B cell (primary cell): ENCODE measurements at regions not wholly inside any gene's neighbourhood (a gene's known extent, or its start where the extent isn't known, plus 50 kb on each side); places are given as distances from the start of the nearest gene placed in this dataset.

ENCODE experiments used
- ATAC-seq: fragments of 200-7000 bp; cut with Tn5 transposase; one replicate; pipeline ENCODE4 v1.10.0; 2021; ENCODE audit warnings: low read depth, mild to moderate bottlenecking, moderate number of reproducible peaks, moderate library complexity
- CTCF ChIA-PET: fragments of 350-600 bp; sonication (Branson Sonifier 250); formaldehyde crosslinking; loops from one replicate; lab custom pipeline; 2021; ENCODE audit warnings: antibody characterized with exemption, inconsistent platforms; lab: Charles Lee
- POLR2A ChIA-PET: fragments of 350-600 bp; sonication (Branson Sonifier 250); formaldehyde crosslinking; loops from one replicate; lab custom pipeline; 2021; ENCODE audit warnings: antibody characterized with exemption; lab: Charles Lee
- DNase-seq: peaks from one replicate; pipeline ENCODE4 v3.0.0; 2013
- H2AFZ ChIP-seq: 2 replicates; pipeline ENCODE4 v1.6.1; 2012; ENCODE audit warnings: mild to moderate bottlenecking, low read depth, low read length; ENCODE audit not compliant: insufficient read depth, poor library complexity, severe bottlenecking
- H3K27ac ChIP-seq, 2 donors: 1 replicate in 1 of 2; 2 replicates in 1 of 2; pipeline ENCODE4 v1.5.1; 2012 to 2013; ENCODE audit warnings: low read length in 2 of 2, mild to moderate bottlenecking in 2 of 2, moderate library complexity in 1 of 2
- H3K27me3 ChIP-seq, 4 experiments: fragments of 200-600 bp in 1 of 4; sonication (generic) in 1 of 4; replicated peaks in 1 of 4; 1 replicate in 2 of 4; 2 replicates in 2 of 4; pipeline versions ENCODE4 v1.6.1 to v1.7.0; 2013 to 2016; ENCODE audit warnings: low read length in 3 of 4, mild to moderate bottlenecking in 2 of 4, mixed read lengths in 1 of 4, moderate library complexity in 1 of 4; ENCODE audit not compliant: insufficient read depth in 4 of 4, control insufficient read depth in 3 of 4; ENCODE audit errors: control extremely low read depth in 1 of 4
- H3K36me3 ChIP-seq, 2 experiments: replicated peaks in 1 of 2; 1 replicate in 1 of 2; 2 replicates in 1 of 2; pipeline versions ENCODE4 v1.6.1 to v1.7.1; 2013; ENCODE audit warnings: low read length in 1 of 2; ENCODE audit not compliant: insufficient read depth in 2 of 2, control insufficient read depth in 1 of 2; ENCODE audit errors: control extremely low read depth in 1 of 2, extremely low read depth in 1 of 2
- H3K4me1 ChIP-seq, 2 donors: fragments of 200-600 bp in 1 of 2; sonication (generic) in 1 of 2; 1 replicate in 1 of 2; 2 replicates in 1 of 2; pipeline versions ENCODE4 v1.5.1 to v1.6.1; 2013 to 2017; ENCODE audit warnings: low read length in 2 of 2; ENCODE audit not compliant: control insufficient read depth in 2 of 2, insufficient read depth in 2 of 2
- H3K4me2 ChIP-seq: replicated peaks from 2 replicates; pipeline ENCODE3; 2012; ENCODE audit warnings: mild to moderate bottlenecking, low read depth, low read length; ENCODE audit not compliant: poor library complexity, severe bottlenecking
- H3K4me3 ChIP-seq, 5 experiments: fragments of 200-600 bp in 1 of 5; sonication (generic) in 1 of 5; 1 replicate in 3 of 5; 2 replicates in 2 of 5; pipeline versions ENCODE4 v1.5.1 to v1.7.0; 2011 to 2016; ENCODE audit warnings: low read length in 4 of 5, mild to moderate bottlenecking in 4 of 5, low read depth in 2 of 5, control low read depth in 1 of 5, moderate library complexity in 1 of 5; ENCODE audit not compliant: insufficient read depth in 1 of 5; ENCODE audit errors: control extremely low read depth in 1 of 5, extremely low read depth in 1 of 5
- H3K79me2 ChIP-seq: fragments of 200-600 bp; sonication (generic); one replicate; pipeline ENCODE4 v1.6.0; 2016; ENCODE audit warnings: low read length; ENCODE audit not compliant: control insufficient read depth, insufficient read depth
- H3K9ac ChIP-seq: fragments of 200-600 bp; sonication (generic); 2 replicates; pipeline ENCODE4 v1.6.1; 2017; ENCODE audit warnings: mild to moderate bottlenecking, low read length, moderate library complexity
- H3K9me3 ChIP-seq, 3 donors: one replicate each; pipeline versions ENCODE4 v1.6.1 to v1.7.1; 2013; ENCODE audit warnings: low read length in 2 of 3; ENCODE audit not compliant: control insufficient read depth in 2 of 3, insufficient read depth in 1 of 3; ENCODE audit errors: control extremely low read depth in 1 of 3
- H4K20me1 ChIP-seq: 2 replicates; pipeline ENCODE4 v1.6.0; 2012; ENCODE audit warnings: mild to moderate bottlenecking, low read length; ENCODE audit not compliant: insufficient read depth, control insufficient read depth, poor library complexity, severe bottlenecking
- H3K27ac Mint-ChIP-seq: one replicate; pipeline ENCODE4 v1.8.0; 2021; ENCODE audit warnings: mixed read lengths
- H3K27me3 Mint-ChIP-seq: one replicate; pipeline ENCODE4 v1.8.0; 2021; ENCODE audit warnings: mixed read lengths
- H3K4me1 Mint-ChIP-seq: one replicate; pipeline ENCODE4 v1.8.0; 2021; ENCODE audit warnings: mixed read lengths
- H3K4me3 Mint-ChIP-seq: one replicate; pipeline ENCODE4 v1.8.0; 2021; ENCODE audit warnings: mixed read lengths
- H3K9me3 Mint-ChIP-seq: one replicate; pipeline ENCODE4 v1.8.0; 2022; ENCODE audit warnings: mixed read lengths; ENCODE audit not compliant: insufficient read depth
- CTCF ChIP-seq: fragments of 200-600 bp; IDR thresholded peaks from one replicate; pipeline ENCODE4 v1.8.0; 2022; ENCODE audit warnings: antibody characterized with exemption, mild to moderate bottlenecking
- EZH2 ChIP-seq: IDR thresholded peaks from 2 replicates; pipeline ENCODE4 v1.6.1; 2012; ENCODE audit warnings: borderline replicate concordance, low read depth, mild to moderate bottlenecking, moderate library complexity, low read length; ENCODE audit not compliant: insufficient read depth, poor library complexity, severe bottlenecking
- WGBS: methylation state at CpG from one replicate; pipeline ENCODE4 v1.1.5; 2013; ENCODE audit warnings: missing lambda C conversion rate; ENCODE audit not compliant: insufficient coverage; 5-methylcytosine and 5-hydroxymethylcytosine counted together
- intact Hi-C: fragments of 100-400 bp; cut with micrococcal nuclease; formaldehyde crosslinking; loops from one replicate; pipeline ENCODE4 v1.10.0; 2022

GRCh38 chr10:20993830-20994527 is 96.9 kb upstream of the NEBL start:
- ChIA-PET POLR2A (no interaction called here), CTCF (no interaction called here)
- Histone ChIP-seq H3K27me3 (no peaks in the 10 kb centered on the region), H3K4me3 (no peak overlapping the region), H3K36me3 (no peaks in the 10 kb centered on the region), H3K9ac (no peak overlapping the region), H3K79me2 (no peaks in the 10 kb centered on the region), H3K9me3 (no peaks in the 10 kb centered on the region), H4K20me1 (no peaks in the 10 kb centered on the region), H3K4me1 (no peaks in the 10 kb centered on the region), H3K27ac (no peak overlapping the region), H2AFZ (no peak overlapping the region), H3K4me2 (no peak overlapping the region)
- Mint-ChIP-seq H3K27me3 (peaks cover 5% of the 10 kb centered on the region), H3K4me3 (no peak overlapping the region), H3K27ac (no peak overlapping the region), H3K4me1 (no peaks in the 10 kb centered on the region), H3K9me3 (peaks cover 2% of the 10 kb centered on the region)
- TF ChIP-seq CTCF, result no peak
- no peak for TF ChIP-seq EZH2
- no peak for DNase-seq
- 93% methylated on average over 3 of the region's 7 CpGs for WGBS
- ATAC-seq, result no peak
- intact Hi-C loops, result no loop called here

GRCh38 chr10:20993389-20993788 is 96.3 kb upstream of the NEBL start:
- WGBS, result 83% methylated on average over 1 of the region's 4 CpGs
- ATAC-seq (no peak), DNase-seq (no peak)
- H2AFZ ChIP-seq, result no peak overlapping the region
- CTCF ChIA-PET, result no interaction called here
- no peaks in the 10 kb centered on the region for H4K20me1 ChIP-seq
- no peaks in the 10 kb centered on the region for H3K9me3 ChIP-seq
- no peak for TF ChIP-seq EZH2
- no peak for TF ChIP-seq CTCF
- peaks cover 8% of the 10 kb centered on the region for H3K27me3 Mint-ChIP-seq
- no peak overlapping the region for H3K27ac ChIP-seq
- POLR2A ChIA-PET, result no interaction called here
- no peaks in the 10 kb centered on the region for H3K4me1 Mint-ChIP-seq
- no peak overlapping the region for H3K4me3 Mint-ChIP-seq
- intact Hi-C loops, result no loop called here
- H3K9me3 Mint-ChIP-seq, result peaks cover 2% of the 10 kb centered on the region
- H3K36me3 ChIP-seq, result no peaks in the 10 kb centered on the region
- no peaks in the 10 kb centered on the region for H3K79me2 ChIP-seq
- H3K4me2 ChIP-seq, result no peak overlapping the region
- no peak overlapping the region for H3K4me3 ChIP-seq
- H3K4me1 ChIP-seq, result no peaks in the 10 kb centered on the region
- H3K9ac ChIP-seq, result no peak overlapping the region
- no peak overlapping the region for H3K27ac Mint-ChIP-seq
- H3K27me3 ChIP-seq, result no peaks in the 10 kb centered on the region
